Mesendoderm (in vitro differentiated cells): ENCODE measurements at regions not wholly inside any gene's neighbourhood (a gene's known extent, or its start where the extent isn't known, plus 50 kb on each side); places are given as distances from the start of the nearest gene placed in this dataset.
A peak's percentile ranks its signal among the peaks of the same experiment; 100 is the strongest.

Experiments
- DNase-seq: peaks from one replicate; pipeline ENCODE4 v3.0.0; 2013
- H2AK5ac ChIP-seq: 2 replicates; pipeline ENCODE4 v1.6.1; 2013; ENCODE audit warnings: low read length, inconsistent platforms
- H2BK120ac ChIP-seq: 2 replicates; pipeline ENCODE4 v1.6.1; 2013; ENCODE audit warnings: low read depth, mild to moderate bottlenecking, low read length, moderate library complexity, mixed read lengths
- H2BK15ac ChIP-seq: replicated peaks from 2 replicates; pipeline ENCODE4 v1.6.1; 2013; ENCODE audit warnings: low read depth, mild to moderate bottlenecking, moderate library complexity
- H2BK5ac ChIP-seq: 2 replicates; pipeline ENCODE4 v1.6.1; 2013; ENCODE audit warnings: low read length, inconsistent platforms
- H3K18ac ChIP-seq: 2 replicates; pipeline ENCODE4 v1.6.1; 2013; ENCODE audit warnings: mild to moderate bottlenecking, low read length, mixed read lengths
- H3K23ac ChIP-seq: one replicate; pipeline ENCODE4 v1.6.1; 2013; ENCODE audit warnings: low read length
- H3K27ac ChIP-seq: 2 replicates; pipeline ENCODE4 v1.5.1; 2013; ENCODE audit warnings: low read depth, mild to moderate bottlenecking, inconsistent platforms, low read length, moderate library complexity
- H3K27me3 ChIP-seq: 2 replicates; pipeline ENCODE4 v1.6.1; 2013; ENCODE audit warnings: low read length, control low read depth, mild to moderate bottlenecking, inconsistent platforms; ENCODE audit not compliant: insufficient read depth, poor library complexity
- H3K36me3 ChIP-seq: 2 replicates; pipeline ENCODE4 v1.6.1; 2013; ENCODE audit warnings: low read length, inconsistent platforms; ENCODE audit not compliant: control insufficient read depth, insufficient read depth
- H3K4ac ChIP-seq: one replicate; pipeline ENCODE4 v1.6.1; 2013; ENCODE audit warnings: low read depth, mild to moderate bottlenecking, low read length, moderate library complexity
- H3K4me1 ChIP-seq: 2 replicates; pipeline ENCODE4 v1.6.1; 2013; ENCODE audit warnings: low read depth, low read length, inconsistent platforms; ENCODE audit not compliant: control insufficient read depth
- H3K4me2 ChIP-seq: 2 replicates; pipeline ENCODE4 v1.6.1; 2013; ENCODE audit warnings: low read length
- H3K4me3 ChIP-seq: 2 replicates; pipeline ENCODE4 v1.5.1; 2013; ENCODE audit warnings: mild to moderate bottlenecking, low read length
- H3K56ac ChIP-seq: one replicate; pipeline ENCODE4 v1.6.1; 2013; ENCODE audit warnings: low read length
- H3K79me1 ChIP-seq: 2 replicates; pipeline ENCODE4 v1.6.1; 2013; ENCODE audit warnings: low read length, inconsistent platforms
- H3K79me2 ChIP-seq: 2 replicates; pipeline ENCODE4 v1.6.1; 2013; ENCODE audit warnings: mild to moderate bottlenecking, low read length; ENCODE audit not compliant: control insufficient read depth, insufficient read depth
- H3K9ac ChIP-seq: 2 replicates; pipeline ENCODE4 v1.6.1; 2013; ENCODE audit warnings: low read length, inconsistent platforms
- H4K5ac ChIP-seq: one replicate; pipeline ENCODE4 v1.6.1; 2013; ENCODE audit warnings: low read length
- H4K8ac ChIP-seq: one replicate; pipeline ENCODE4 v1.6.1; 2013; ENCODE audit warnings: low read depth, mild to moderate bottlenecking, control low read depth, low read length, moderate library complexity
- WGBS: extraction: QIAGEN DNeasy Blood & Tissue Kit; methylation state at CpG from one replicate; pipeline ENCODE4 v1.1.7; 2013; ENCODE audit warnings: low lambda C conversion rate, missing lambda C conversion rate; ENCODE audit not compliant: insufficient coverage; ENCODE audit errors: extremely low coverage; 5-methylcytosine and 5-hydroxymethylcytosine counted together

DNA sequence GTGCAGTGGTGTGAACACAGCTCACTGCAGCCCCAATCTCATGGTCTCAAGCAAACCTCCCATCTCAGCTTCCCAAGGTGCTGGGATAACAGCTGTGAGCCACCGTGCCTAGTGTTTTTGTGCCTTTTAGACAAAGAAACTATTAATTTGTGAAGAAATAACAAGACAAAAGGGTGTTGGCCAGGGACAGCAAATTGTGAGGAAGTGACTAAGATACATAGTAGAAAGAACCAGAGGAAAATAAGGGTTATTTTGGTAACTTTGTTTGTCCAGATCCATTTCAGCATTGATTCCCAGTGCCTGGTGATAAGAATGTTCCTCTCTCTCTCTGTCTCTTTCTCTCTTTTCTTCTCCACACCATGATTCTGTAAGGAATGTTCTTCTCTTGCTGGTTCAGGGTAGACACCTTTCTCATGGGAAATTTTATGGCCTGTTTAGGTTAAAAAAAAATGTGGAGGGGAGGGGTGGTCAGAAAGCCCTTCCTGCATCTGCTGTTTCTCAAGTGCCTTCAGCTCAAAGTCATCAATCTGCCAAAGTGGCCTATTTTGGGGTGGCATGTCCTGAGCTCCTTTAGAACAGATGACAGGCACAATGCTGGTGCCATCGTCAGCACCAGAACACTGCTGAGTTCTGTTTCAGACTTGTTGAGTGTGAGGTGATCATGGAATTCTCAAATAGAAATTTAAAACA is 184.4 kb upstream of the EEA1 start:
- H2BK120ac ChIP-seq: no peak overlapping the region
- no peak overlapping the region for H2BK5ac ChIP-seq
- no peak overlapping the region for H3K27ac ChIP-seq

DNA sequence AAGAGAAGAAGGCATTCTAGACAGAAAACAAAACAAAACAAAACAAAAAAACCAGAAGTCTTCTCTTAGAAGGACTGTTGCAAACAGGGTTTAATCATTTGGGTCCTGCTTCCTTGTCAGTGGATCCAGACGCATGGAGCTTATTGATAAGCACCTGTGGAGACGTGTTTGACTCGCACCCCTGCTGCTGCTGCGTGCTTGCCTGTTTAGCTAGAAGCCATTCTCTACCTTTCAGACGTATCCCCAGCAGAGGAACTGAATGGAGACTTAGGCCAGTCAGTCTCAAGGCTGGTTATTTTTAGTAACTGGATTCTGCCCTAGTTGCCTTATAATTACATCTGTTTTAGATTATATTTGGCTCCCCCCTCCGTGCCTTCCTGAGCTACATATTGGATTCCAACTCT is 186.1 kb upstream of the EEA1 start:
- H3K27ac ChIP-seq: peak overlapping the region; percentile 30
- no peak overlapping the region for H3K23ac ChIP-seq
- H4K8ac ChIP-seq: no peak overlapping the region
- H3K79me1 ChIP-seq: no peaks in the 10 kb centered on the region
- H3K27me3 ChIP-seq: no peaks in the 10 kb centered on the region
- no peak overlapping the region for H3K4me3 ChIP-seq
- no peak overlapping the region for H3K4ac ChIP-seq
- H3K9ac ChIP-seq: no peak overlapping the region
- H2BK15ac ChIP-seq: no peak overlapping the region
- H3K56ac ChIP-seq: no peak overlapping the region
- WGBS: no CpG with 5 or more reads among the region's 6 CpGs
- H3K4me1 ChIP-seq: peaks cover 3% of the 10 kb centered on the region
- no peak overlapping the region for H2BK120ac ChIP-seq
- DNase-seq: peak; percentile 74
- no peak overlapping the region for H4K5ac ChIP-seq
- H2BK5ac ChIP-seq: no peak overlapping the region
- H3K4me2 ChIP-seq: no peak overlapping the region
- no peaks in the 10 kb centered on the region for H3K36me3 ChIP-seq
- H3K18ac ChIP-seq: peak overlapping the region; percentile 86
- H3K79me2 ChIP-seq: no peaks in the 10 kb centered on the region
- H2AK5ac ChIP-seq: no peak overlapping the region

More for the DNA sequence above, 184.4 kb upstream of the EEA1 start:
- no peak overlapping the region for H4K8ac ChIP-seq
- WGBS: no CpG with 5 or more reads among the region's 2 CpGs
- H3K56ac ChIP-seq: no peak overlapping the region
- no peaks in the 10 kb centered on the region for H3K36me3 ChIP-seq
- no peak overlapping the region for H2AK5ac ChIP-seq
- H3K4ac ChIP-seq: no peak overlapping the region
- no peak overlapping the region for H3K4me2 ChIP-seq
- no peak overlapping the region for H2BK15ac ChIP-seq
- no peak overlapping the region for H3K4me3 ChIP-seq
- DNase-seq: no peak
- H3K79me2 ChIP-seq: no peaks in the 10 kb centered on the region
- H3K18ac ChIP-seq: no peak overlapping the region
- H4K5ac ChIP-seq: no peak overlapping the region
- H3K4me1 ChIP-seq: no peaks in the 10 kb centered on the region
- no peaks in the 10 kb centered on the region for H3K79me1 ChIP-seq
- H3K23ac ChIP-seq: no peak overlapping the region
- no peaks in the 10 kb centered on the region for H3K27me3 ChIP-seq
- H3K9ac ChIP-seq: no peak overlapping the region

DNA sequence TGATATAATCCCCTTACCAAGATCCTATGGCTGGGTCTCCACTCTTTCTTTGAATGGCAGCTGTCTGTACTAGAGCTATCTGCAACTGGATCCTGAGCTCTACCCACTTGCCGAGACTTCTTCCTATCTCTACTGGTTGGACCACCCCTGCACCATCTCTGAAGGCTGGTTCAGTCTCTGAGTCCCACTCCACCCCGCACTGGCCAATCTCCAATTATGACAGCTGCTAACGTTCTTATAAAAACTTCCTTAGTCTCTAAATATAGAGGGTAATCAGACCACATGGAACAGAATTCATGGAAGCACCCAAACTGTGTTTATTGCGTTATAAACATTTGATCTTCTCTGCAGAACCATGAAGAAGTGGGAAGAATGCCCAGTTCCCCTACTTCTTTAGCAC is 186.6 kb upstream of the EEA1 start:
- Histone ChIP-seq H3K27me3 (no peaks in the 10 kb centered on the region), H3K18ac (peak overlapping the region; percentile 86), H3K36me3 (no peaks in the 10 kb centered on the region), H3K79me2 (no peaks in the 10 kb centered on the region), H4K8ac (no peak overlapping the region), H2BK15ac (no peak overlapping the region), H3K4me2 (no peak overlapping the region), H3K56ac (peak overlapping the region; percentile 43), H3K4ac (no peak overlapping the region), H2BK5ac (no peak overlapping the region), H2BK120ac (no peak overlapping the region), H4K5ac (no peak overlapping the region), H3K79me1 (no peaks in the 10 kb centered on the region), H3K23ac (no peak overlapping the region), H3K4me1 (peaks cover 3% of the 10 kb centered on the region), H3K27ac (peak overlapping the region; percentile 74), H3K9ac (no peak overlapping the region), H2AK5ac (no peak overlapping the region), H3K4me3 (no peak overlapping the region)
- DNase-seq: no peak
- no CpG with 5 or more reads among the region's 4 CpGs for WGBS

DNA sequence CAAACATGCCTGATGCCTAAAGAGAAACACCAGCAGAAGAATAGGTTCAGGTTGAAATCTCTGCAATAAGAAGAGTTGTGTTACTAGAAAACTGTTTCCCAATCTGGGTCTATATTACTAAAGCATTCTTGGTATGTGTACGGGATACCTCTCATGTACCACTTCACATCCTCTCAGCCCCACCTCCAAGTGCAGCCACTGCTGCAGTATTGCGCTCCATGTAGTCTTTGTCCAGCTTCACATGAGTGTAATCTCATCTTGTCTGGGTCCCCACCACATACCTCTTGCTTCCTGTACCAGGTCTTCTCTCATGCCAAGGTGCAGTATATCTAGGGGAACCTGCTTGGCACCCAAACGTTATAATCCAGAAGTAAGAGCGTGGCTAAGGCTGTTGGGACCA is 187.5 kb upstream of the EEA1 start:
- Histone ChIP-seq H4K5ac (no peak overlapping the region), H3K36me3 (no peaks in the 10 kb centered on the region), H3K79me1 (no peaks in the 10 kb centered on the region), H2BK120ac (no peak overlapping the region), H3K27me3 (no peaks in the 10 kb centered on the region), H3K4me2 (no peak overlapping the region), H4K8ac (no peak overlapping the region), H3K23ac (no peak overlapping the region), H3K79me2 (no peaks in the 10 kb centered on the region), H3K4me1 (peaks cover 3% of the 10 kb centered on the region), H2AK5ac (peak overlapping the region; percentile 75), H3K4ac (no peak overlapping the region), H3K27ac (no peak overlapping the region), H2BK5ac (no peak overlapping the region), H3K9ac (no peak overlapping the region), H3K56ac (no peak overlapping the region), H2BK15ac (no peak overlapping the region), H3K18ac (no peak overlapping the region), H3K4me3 (no peak overlapping the region)
- DNase-seq: no peak
- WGBS: no CpG with 5 or more reads among the region's 4 CpGs

DNA sequence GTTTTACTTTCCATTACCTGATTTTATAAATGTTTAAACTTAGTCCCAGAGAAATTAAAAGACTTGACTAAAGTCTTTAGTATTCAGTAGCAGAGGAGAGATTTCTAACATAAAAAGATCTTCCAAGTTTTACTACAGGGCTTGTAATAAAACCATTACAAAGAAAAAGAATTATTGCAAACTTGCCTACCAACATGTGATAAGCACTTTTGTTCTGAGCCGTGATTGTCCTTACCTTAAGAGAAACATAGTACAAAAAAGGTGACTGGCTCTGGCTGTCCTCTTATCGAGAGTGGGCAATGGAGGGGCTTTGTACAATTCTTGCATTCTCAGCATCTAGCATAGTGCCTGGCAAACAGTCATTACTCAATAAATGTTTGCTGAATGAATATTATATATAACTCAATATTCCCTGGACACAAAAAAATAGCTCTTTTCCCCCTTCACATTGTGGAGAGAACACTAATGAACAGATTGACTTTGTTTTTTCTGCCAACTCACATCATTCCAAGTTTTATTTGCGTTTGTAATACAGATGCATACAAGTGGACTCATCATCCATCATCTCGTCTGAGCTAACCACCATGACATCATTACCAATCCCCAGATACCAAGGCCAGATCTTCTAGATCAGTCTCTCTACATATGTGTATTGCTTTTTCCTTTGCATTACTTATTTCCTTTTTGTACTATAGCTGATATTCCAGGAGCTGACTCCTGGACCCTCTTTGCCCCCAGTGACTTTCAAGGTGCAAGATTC is 192.8 kb upstream of the EEA1 start:
- Histone ChIP-seq H4K8ac (no peak overlapping the region), H3K56ac (no peak overlapping the region), H3K4me2 (no peak overlapping the region), H3K79me2 (no peaks in the 10 kb centered on the region), H2AK5ac (no peak overlapping the region), H3K27me3 (no peaks in the 10 kb centered on the region), H3K23ac (no peak overlapping the region), H3K18ac (no peak overlapping the region), H2BK5ac (no peak overlapping the region), H3K27ac (no peak overlapping the region), H3K4me3 (no peak overlapping the region), H4K5ac (no peak overlapping the region), H2BK15ac (no peak overlapping the region), H3K4me1 (peaks cover 3% of the 10 kb centered on the region), H3K9ac (no peak overlapping the region), H3K36me3 (no peaks in the 10 kb centered on the region), H3K79me1 (no peaks in the 10 kb centered on the region), H3K4ac (no peak overlapping the region), H2BK120ac (no peak overlapping the region)
- no peak for DNase-seq
- no CpG with 5 or more reads among the region's 4 CpGs for WGBS
